Peyer's patch (tissue), 4 donors: ENCODE measurements at regions not wholly inside any gene's neighbourhood (a gene's known extent, or its start where the extent isn't known, plus 50 kb on each side); places are given as distances from the start of the nearest gene placed in this dataset.

ENCODE experiments used
- POLR2A ChIP-seq, 2 donors: fragments of 450-650 bp; IDR thresholded peaks; one replicate each; pipeline ENCODE4 v1.5.1; 2017; ENCODE audit warnings: antibody characterized with exemption in 2 of 2, mild to moderate bottlenecking in 2 of 2, moderate library complexity in 2 of 2
- TF ChIP-seq, protein P1 (sequence below), 6 experiments: fragments of 450-650 bp in 4 of 6; fragments of 200-600 bp in 2 of 6; sonication (generic) in 1 of 6; IDR thresholded peaks; one replicate each; pipeline ENCODE4 v1.5.1; 2017 to 2019; ENCODE audit warnings: antibody characterized with exemption in 6 of 6, mild to moderate bottlenecking in 3 of 6, moderate library complexity in 1 of 6

DNA sequence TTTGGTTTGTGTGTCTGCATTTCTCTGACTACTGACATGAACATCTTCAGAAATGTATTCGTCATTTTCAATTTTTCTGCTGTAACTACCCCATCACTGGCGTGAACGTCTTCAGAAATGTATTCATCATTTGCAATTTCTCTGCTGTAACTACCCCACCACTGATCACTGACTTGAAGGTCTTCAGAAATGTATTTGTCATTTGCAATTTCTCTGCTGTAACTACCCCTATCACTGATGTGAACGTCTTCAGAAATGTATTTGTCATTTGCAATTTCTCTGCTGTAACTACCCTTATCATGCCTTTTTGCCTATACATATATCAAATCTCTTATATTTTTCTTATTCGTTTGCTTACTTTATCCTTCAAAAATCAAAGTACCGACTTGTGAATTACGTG, 274.0 kb downstream of the EFNB2 start:
- TF ChIP-seq, protein P1, sequence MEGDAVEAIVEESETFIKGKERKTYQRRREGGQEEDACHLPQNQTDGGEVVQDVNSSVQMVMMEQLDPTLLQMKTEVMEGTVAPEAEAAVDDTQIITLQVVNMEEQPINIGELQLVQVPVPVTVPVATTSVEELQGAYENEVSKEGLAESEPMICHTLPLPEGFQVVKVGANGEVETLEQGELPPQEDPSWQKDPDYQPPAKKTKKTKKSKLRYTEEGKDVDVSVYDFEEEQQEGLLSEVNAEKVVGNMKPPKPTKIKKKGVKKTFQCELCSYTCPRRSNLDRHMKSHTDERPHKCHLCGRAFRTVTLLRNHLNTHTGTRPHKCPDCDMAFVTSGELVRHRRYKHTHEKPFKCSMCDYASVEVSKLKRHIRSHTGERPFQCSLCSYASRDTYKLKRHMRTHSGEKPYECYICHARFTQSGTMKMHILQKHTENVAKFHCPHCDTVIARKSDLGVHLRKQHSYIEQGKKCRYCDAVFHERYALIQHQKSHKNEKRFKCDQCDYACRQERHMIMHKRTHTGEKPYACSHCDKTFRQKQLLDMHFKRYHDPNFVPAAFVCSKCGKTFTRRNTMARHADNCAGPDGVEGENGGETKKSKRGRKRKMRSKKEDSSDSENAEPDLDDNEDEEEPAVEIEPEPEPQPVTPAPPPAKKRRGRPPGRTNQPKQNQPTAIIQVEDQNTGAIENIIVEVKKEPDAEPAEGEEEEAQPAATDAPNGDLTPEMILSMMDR (IDR thresholded peaks at IDR 0.05): no peak
- TF ChIP-seq POLR2A (IDR thresholded peaks at IDR 0.05): no peak
